Endothelial cell of umbilical vein (primary cell): ENCODE measurements at regions not wholly inside any gene's neighbourhood (a gene's known extent, or its start where the extent isn't known, plus 50 kb on each side); places are given as distances from the start of the nearest gene placed in this dataset.

Experiments used
- BruUV-seq: library from RNA; stranded (reverse); fragments of 400-500 nt; replicated peaks from 2 replicates; lab custom pipeline; 2021; lab: Mats Ljungman, UMichigan
- CTCF ChIA-PET: fragments of 300-600, 350-600 bp; sonication (Branson Sonifier 250); formaldehyde crosslinking; loops from one replicate; lab custom pipeline; 2021; ENCODE audit warnings: antibody characterized with exemption, inconsistent platforms; lab: Charles Lee
- POLR2A ChIA-PET: fragments of 300-600, 350-600 bp; sonication (Branson Sonifier 250); formaldehyde crosslinking; loops from one replicate; lab custom pipeline; 2021; ENCODE audit warnings: antibody characterized with exemption, inconsistent platforms; lab: Charles Lee
- DNase-seq: peaks from one replicate; pipeline ENCODE4 v3.0.0-alpha.2; 2011; ENCODE audit warnings: low read depth, low spot score
- FAIRE-seq: peaks from 2 replicates; lab custom pipeline; 2011; peaks lifted over from hg19 to GRCh38; lab: Jason Lieb, UNC
- H2AFZ ChIP-seq: 2 replicates; pipeline ENCODE4 v1.6.0; 2012; ENCODE audit warnings: low read depth, low read length, control low read depth, inconsistent platforms
- H3K27ac ChIP-seq: 2 replicates; pipeline ENCODE4 v1.5.1; 2011; ENCODE audit warnings: low read depth, mild to moderate bottlenecking, control low read depth, low read length, moderate library complexity; ENCODE audit not compliant: insufficient read depth
- H3K27me3 ChIP-seq, 2 experiments: 2 replicates each; pipeline versions ENCODE4 v1.6.0 to v1.6.1; 2011; ENCODE audit warnings: low read length in 2 of 2, mixed read lengths in 1 of 2; ENCODE audit not compliant: control insufficient read depth in 2 of 2, insufficient read depth in 2 of 2
- H3K36me3 ChIP-seq, 2 experiments: 2 replicates in 1 of 2; 3 replicates in 1 of 2; pipeline ENCODE4 v1.5.1; 2011; ENCODE audit warnings: low read length in 2 of 2, mild to moderate bottlenecking in 1 of 2, moderate library complexity in 1 of 2; ENCODE audit not compliant: control insufficient read depth in 2 of 2, insufficient read depth in 2 of 2; ENCODE audit errors: extremely low read depth in 1 of 2
- H3K4me1 ChIP-seq: 3 replicates; pipeline ENCODE4 v1.5.1; 2011; ENCODE audit warnings: mild to moderate bottlenecking, low read length; ENCODE audit not compliant: control insufficient read depth, insufficient read depth; ENCODE audit errors: extremely low read depth
- H3K4me2 ChIP-seq: 2 replicates; pipeline ENCODE4 v1.6.1; 2011; ENCODE audit warnings: low read length, control low read depth, mixed read lengths; ENCODE audit not compliant: insufficient read depth
- H3K4me3 ChIP-seq, 3 experiments: fragments of 200-600 bp in 1 of 3; sonication (generic), shearing (Covaris generic) in 1 of 3; replicated peaks in 1 of 3; 2 replicates each; pipeline ENCODE4 v1.5.1; 2011 to 2016; ENCODE audit warnings: control low read depth in 3 of 3, low read length in 3 of 3, mild to moderate bottlenecking in 2 of 3, inconsistent platforms in 1 of 3, low read depth in 1 of 3, moderate library complexity in 1 of 3; ENCODE audit not compliant: insufficient read depth in 1 of 3
- H3K79me2 ChIP-seq: 2 replicates; pipeline ENCODE4 v1.6.0; 2012; ENCODE audit warnings: low read length, inconsistent platforms; ENCODE audit not compliant: control insufficient read depth, insufficient read depth
- H3K9ac ChIP-seq: replicated peaks from 2 replicates; pipeline ENCODE3; 2011; ENCODE audit warnings: low read length, control low read depth; ENCODE audit not compliant: insufficient read depth; ENCODE audit errors: extremely low read depth
- H3K9me1 ChIP-seq: replicated peaks from 3 replicates; pipeline ENCODE4 v1.6.0; 2011; ENCODE audit warnings: mild to moderate bottlenecking, low read length; ENCODE audit not compliant: control insufficient read depth, insufficient read depth; ENCODE audit errors: extremely low read depth
- H3K9me3 ChIP-seq: replicated peaks from 2 replicates; pipeline ENCODE4 v1.5.1; 2012; ENCODE audit warnings: low read length, inconsistent platforms; ENCODE audit not compliant: control insufficient read depth, insufficient read depth
- H4K20me1 ChIP-seq: replicated peaks from 2 replicates; pipeline ENCODE3; 2011; ENCODE audit warnings: mild to moderate bottlenecking, low read length; ENCODE audit not compliant: control insufficient read depth, insufficient read depth; ENCODE audit errors: extremely low read depth
- EZH2 ChIP-seq: IDR thresholded peaks from 2 replicates; pipeline ENCODE4 v1.6.1; 2012; ENCODE audit warnings: borderline replicate concordance, low read depth, mild to moderate bottlenecking, moderate library complexity, low read length, inconsistent platforms; ENCODE audit not compliant: severe bottlenecking
- FOS ChIP-seq: IDR thresholded peaks from 2 replicates; pipeline ENCODE4 v1.6.1; 2011; ENCODE audit warnings: mild to moderate bottlenecking, low read length, moderate library complexity, borderline replicate concordance; ENCODE audit not compliant: insufficient read depth
- GATA2 ChIP-seq: IDR thresholded peaks from 2 replicates; pipeline ENCODE4 v1.7.0; 2011; ENCODE audit warnings: low read depth, mild to moderate bottlenecking, moderate library complexity, mixed read lengths, low read length; ENCODE audit not compliant: insufficient read length, insufficient read depth
- JUN ChIP-seq: IDR thresholded peaks from 2 replicates; pipeline ENCODE4 v1.6.1; 2011; ENCODE audit warnings: borderline replicate concordance, low read depth; ENCODE audit not compliant: insufficient read length, insufficient read depth
- MYC ChIP-seq: IDR thresholded peaks from one replicate; pipeline ENCODE4 v1.6.1; 2011; ENCODE audit warnings: mild to moderate bottlenecking, low read depth, low read length
- POLR2A ChIP-seq: IDR thresholded peaks from 2 replicates; pipeline ENCODE4 v1.6.1; 2012; ENCODE audit warnings: low read depth, mild to moderate bottlenecking, control low read depth, low read length
- POLR2AphosphoS5 ChIP-seq: IDR thresholded peaks from 2 replicates; pipeline ENCODE4 v1.6.1; 2012; ENCODE audit warnings: low read depth, mild to moderate bottlenecking, control low read depth, low read length, moderate library complexity; ENCODE audit not compliant: insufficient read depth
- dilution Hi-C: fragments of 300-500 bp; cut with MboI; formaldehyde crosslinking; loops from one replicate; pipeline ENCODE4 v1.15.0; 2019; ENCODE audit warnings: low sequenced_read_pairs; ENCODE audit not compliant: extremely low pct_ligation_motif_present
- intact Hi-C: fragments of 100-400 bp; cut with micrococcal nuclease; formaldehyde crosslinking; loops from one replicate; pipeline ENCODE4 v1.10.0; 2022
- TF ChIP-seq, protein P1 (sequence below), 2 donors: IDR thresholded peaks; 1 replicate in 1 of 2; 2 replicates in 1 of 2; pipeline ENCODE4 v1.5.1; 2011; ENCODE audit warnings: low read length in 2 of 2, mild to moderate bottlenecking in 2 of 2, moderate library complexity in 2 of 2, control low read depth in 1 of 2, inconsistent platforms in 1 of 2, low read depth in 1 of 2; ENCODE audit not compliant: insufficient read depth in 1 of 2; ENCODE audit errors: extremely low read depth in 1 of 2
- TF ChIP-seq, protein P2 (sequence below): IDR thresholded peaks from 2 replicates; pipeline ENCODE4 v1.6.1; 2011; ENCODE audit not compliant: insufficient read depth, insufficient read length

DNA sequence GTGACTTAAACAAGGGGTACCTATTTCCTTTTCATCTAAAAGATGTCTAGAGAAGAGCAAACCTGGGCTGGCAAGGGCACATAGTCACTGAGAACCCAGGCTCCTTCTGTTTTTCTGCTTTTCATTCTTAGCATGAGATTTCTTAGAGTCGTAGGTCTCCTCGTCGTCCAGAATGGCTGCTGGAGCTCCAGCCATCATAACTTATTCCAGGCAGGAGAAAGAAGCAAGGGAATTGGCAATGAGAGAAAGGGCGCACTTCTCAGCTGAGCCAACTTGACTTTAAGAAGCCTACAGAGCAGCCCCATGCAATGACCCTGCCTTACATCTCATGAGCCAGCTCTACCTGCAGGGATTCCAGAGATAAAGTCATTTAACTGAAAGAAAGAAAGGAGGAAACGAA is 213.4 kb downstream of the BMP7 start:
- BruUV-seq = no TSS peak
- no peak for FAIRE-seq
- dilution Hi-C loops = no loop called here

More for the DNA sequence above, 213.4 kb downstream of the BMP7 start:
- H3K9me1 ChIP-seq = no peaks in the 10 kb centered on the region
- intact Hi-C loops = no loop called here
- no peak overlapping the region for H3K4me2 ChIP-seq
- no peaks in the 10 kb centered on the region for H3K27me3 ChIP-seq
- POLR2A ChIA-PET = no interaction called here
- no peaks in the 10 kb centered on the region for H3K36me3 ChIP-seq
- H3K9me3 ChIP-seq = no peaks in the 10 kb centered on the region
- CTCF ChIA-PET = no interaction called here
- H3K4me1 ChIP-seq = no peaks in the 10 kb centered on the region
- H4K20me1 ChIP-seq = no peaks in the 10 kb centered on the region
- H3K9ac ChIP-seq = no peak overlapping the region
- no peak for DNase-seq
- no peak overlapping the region for H3K4me3 ChIP-seq
- H3K79me2 ChIP-seq = no peaks in the 10 kb centered on the region
- H2AFZ ChIP-seq = no peak overlapping the region
- H3K27ac ChIP-seq = no peak overlapping the region
- TF ChIP-seq MYC = no peak
- TF ChIP-seq POLR2AphosphoS5 = no peak
- TF ChIP-seq JUN = no peak
- no peak for TF ChIP-seq FOS
- no peak for TF ChIP-seq EZH2
- TF ChIP-seq, protein P1, sequence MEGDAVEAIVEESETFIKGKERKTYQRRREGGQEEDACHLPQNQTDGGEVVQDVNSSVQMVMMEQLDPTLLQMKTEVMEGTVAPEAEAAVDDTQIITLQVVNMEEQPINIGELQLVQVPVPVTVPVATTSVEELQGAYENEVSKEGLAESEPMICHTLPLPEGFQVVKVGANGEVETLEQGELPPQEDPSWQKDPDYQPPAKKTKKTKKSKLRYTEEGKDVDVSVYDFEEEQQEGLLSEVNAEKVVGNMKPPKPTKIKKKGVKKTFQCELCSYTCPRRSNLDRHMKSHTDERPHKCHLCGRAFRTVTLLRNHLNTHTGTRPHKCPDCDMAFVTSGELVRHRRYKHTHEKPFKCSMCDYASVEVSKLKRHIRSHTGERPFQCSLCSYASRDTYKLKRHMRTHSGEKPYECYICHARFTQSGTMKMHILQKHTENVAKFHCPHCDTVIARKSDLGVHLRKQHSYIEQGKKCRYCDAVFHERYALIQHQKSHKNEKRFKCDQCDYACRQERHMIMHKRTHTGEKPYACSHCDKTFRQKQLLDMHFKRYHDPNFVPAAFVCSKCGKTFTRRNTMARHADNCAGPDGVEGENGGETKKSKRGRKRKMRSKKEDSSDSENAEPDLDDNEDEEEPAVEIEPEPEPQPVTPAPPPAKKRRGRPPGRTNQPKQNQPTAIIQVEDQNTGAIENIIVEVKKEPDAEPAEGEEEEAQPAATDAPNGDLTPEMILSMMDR (IDR thresholded peaks at IDR 0.05; ENCODE audit: extremely low read depth in 1 of 2, insufficient read depth in 1 of 2, low read depth in 1 of 2, low read length in 2 of 2) = no peak
- no peak for TF ChIP-seq GATA2
- TF ChIP-seq, protein P2, sequence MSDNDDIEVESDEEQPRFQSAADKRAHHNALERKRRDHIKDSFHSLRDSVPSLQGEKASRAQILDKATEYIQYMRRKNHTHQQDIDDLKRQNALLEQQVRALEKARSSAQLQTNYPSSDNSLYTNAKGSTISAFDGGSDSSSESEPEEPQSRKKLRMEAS = no peak
- TF ChIP-seq POLR2A = no peak
